Common myeloid progenitor, CD34-positive (primary cell): ENCODE measurements at regions not wholly inside any gene's neighbourhood (a gene's known extent, or its start where the extent isn't known, plus 50 kb on each side); places are given as distances from the start of the nearest gene placed in this dataset.

ENCODE experiments used
- CTCF ChIA-PET: fragments of 350-600 bp; sonication (Branson Sonifier 250); formaldehyde crosslinking; loops from one replicate; lab custom pipeline; 2021; ENCODE audit warnings: antibody characterized with exemption; lab: Charles Lee
- POLR2A ChIA-PET: fragments of 350-600 bp; sonication (Branson Sonifier 250); formaldehyde crosslinking; loops from one replicate; lab custom pipeline; 2021; ENCODE audit warnings: antibody characterized with exemption; lab: Charles Lee
- DNase-seq, 3 donors: peaks; one replicate each; pipeline versions ENCODE4 v3.0.0 to v3.0.0-alpha.2; 2013
- H3K27ac ChIP-seq, 2 experiments: 1 replicate in 1 of 2; 2 replicates in 1 of 2; pipeline ENCODE4 v1.7.0; 2013; ENCODE audit warnings: inconsistent platforms in 2 of 2, low read length in 2 of 2, mild to moderate bottlenecking in 2 of 2, low read depth in 1 of 2, moderate library complexity in 1 of 2; ENCODE audit not compliant: severe bottlenecking in 2 of 2, insufficient read depth in 1 of 2, poor library complexity in 1 of 2
- H3K27me3 ChIP-seq, 5 experiments: replicated peaks in 2 of 5; 1 replicate in 3 of 5; 2 replicates in 2 of 5; pipeline versions ENCODE4 v1.6.1 to v1.7.0; 2013; ENCODE audit warnings: low read length in 4 of 5, mild to moderate bottlenecking in 2 of 5, moderate library complexity in 2 of 5, inconsistent platforms in 1 of 5; ENCODE audit not compliant: insufficient read depth in 5 of 5, control insufficient read depth in 4 of 5
- H3K36me3 ChIP-seq, 4 experiments: 1 replicate in 2 of 4; 2 replicates in 2 of 4; pipeline versions ENCODE4 v1.6.1 to v1.7.0; 2013; ENCODE audit warnings: low read length in 3 of 4, control low read depth in 1 of 4, mild to moderate bottlenecking in 1 of 4; ENCODE audit not compliant: control insufficient read depth in 4 of 4, insufficient read depth in 4 of 4
- H3K4me1 ChIP-seq, 4 experiments: 1 replicate in 3 of 4; 2 replicates in 1 of 4; pipeline versions ENCODE4 v1.6.1 to v1.7.1; 2013; ENCODE audit warnings: low read length in 3 of 4, mild to moderate bottlenecking in 3 of 4, control low read depth in 1 of 4, inconsistent platforms in 1 of 4, moderate library complexity in 1 of 4; ENCODE audit not compliant: control insufficient read depth in 4 of 4, insufficient read depth in 4 of 4; ENCODE audit errors: control extremely low read depth in 1 of 4
- H3K4me3 ChIP-seq, 7 experiments: 1 replicate in 4 of 7; 2 replicates in 3 of 7; pipeline versions ENCODE4 v1.5.1 to v1.7.0; 2013; ENCODE audit warnings: mild to moderate bottlenecking in 7 of 7, low read length in 6 of 7, moderate library complexity in 6 of 7, inconsistent platforms in 2 of 7, low read depth in 2 of 7, control low read depth in 1 of 7; ENCODE audit not compliant: insufficient read depth in 4 of 7, control insufficient read depth in 1 of 7; ENCODE audit errors: extremely low read depth in 1 of 7
- H3K9me3 ChIP-seq, 5 experiments: 1 replicate in 4 of 5; 2 replicates in 1 of 5; pipeline versions ENCODE4 v1.6.1 to v1.7.1; 2013; ENCODE audit warnings: low read length in 4 of 5, mild to moderate bottlenecking in 2 of 5, inconsistent platforms in 1 of 5, low read depth in 1 of 5, moderate library complexity in 1 of 5; ENCODE audit not compliant: control insufficient read depth in 4 of 5, insufficient read depth in 2 of 5; ENCODE audit errors: control extremely low read depth in 1 of 5
- WGBS: methylation state at CpG from one replicate; pipeline ENCODE4 v1.1.5; 2013; ENCODE audit not compliant: insufficient coverage; 5-methylcytosine and 5-hydroxymethylcytosine counted together

DNA sequence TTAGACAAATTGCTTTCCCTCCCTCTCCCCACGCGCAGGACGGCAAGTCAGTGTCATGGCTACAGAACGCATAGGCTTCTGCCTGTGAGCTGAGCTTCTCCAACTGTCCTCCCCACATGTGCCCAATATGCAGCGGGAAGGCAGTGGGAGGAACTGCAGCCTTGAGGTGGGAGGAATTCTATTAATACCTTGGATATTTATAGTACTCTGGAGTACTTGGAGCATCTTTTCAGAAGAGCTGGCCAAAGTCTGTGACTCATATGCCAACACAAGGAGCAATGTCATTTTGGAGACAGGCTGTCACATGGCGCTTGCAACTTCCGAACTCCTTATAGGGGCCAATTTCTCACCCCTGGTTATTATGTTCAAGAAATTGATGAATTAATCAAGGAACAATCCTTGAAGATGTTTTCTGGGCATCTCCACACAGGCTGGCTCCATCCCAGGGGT is 245.0 kb upstream of the SERP2 start:
- Histone ChIP-seq H3K27ac (no peak overlapping the region), H3K9me3 (peaks cover 0 to 3% (median 0%) of the 10 kb centered on the region in 5 experiments), H3K36me3 (no peaks in the 10 kb centered on the region), H3K4me3 (no peak overlapping the region), H3K27me3 (no peaks in the 10 kb centered on the region), H3K4me1 (peaks cover 0 to 5% (median 0%) of the 10 kb centered on the region in 4 experiments)
- ChIA-PET CTCF (no interaction called here), POLR2A (no interaction called here)
- DNase-seq, result no peak
- WGBS, result 100% methylated on average over 2 of the region's 7 CpGs

DNA sequence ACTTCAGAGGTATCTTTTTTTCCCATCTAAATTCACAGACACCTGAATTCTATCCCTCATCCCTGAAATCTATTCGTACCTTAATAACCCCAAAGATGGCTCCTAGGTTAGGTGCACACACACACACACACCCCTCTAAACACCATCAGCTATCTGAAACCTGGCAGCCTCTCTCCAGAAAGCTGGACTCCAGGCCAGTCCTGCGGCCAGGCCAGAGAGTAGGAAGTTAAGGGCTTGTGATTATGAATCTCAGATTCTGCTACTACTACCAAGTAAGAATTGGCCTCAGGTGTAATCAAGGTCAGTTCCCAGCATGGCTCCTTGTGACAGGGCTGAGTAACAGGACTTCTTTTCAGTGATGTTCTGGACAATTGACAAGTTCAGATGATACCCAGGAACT is 244.2 kb upstream of the SERP2 start:
- Histone ChIP-seq H3K4me3 (no peak overlapping the region), H3K9me3 (no peaks in the 10 kb centered on the region), H3K36me3 (no peaks in the 10 kb centered on the region), H3K4me1 (peaks cover 0 to 5% (median 0%) of the 10 kb centered on the region in 4 experiments), H3K27ac (no peak overlapping the region), H3K27me3 (no peaks in the 10 kb centered on the region)
- POLR2A ChIA-PET, result no interaction called here
- 100% methylated on average over 1 of the region's 2 CpGs for WGBS
- CTCF ChIA-PET, result no interaction called here
- DNase-seq, result no peak

DNA sequence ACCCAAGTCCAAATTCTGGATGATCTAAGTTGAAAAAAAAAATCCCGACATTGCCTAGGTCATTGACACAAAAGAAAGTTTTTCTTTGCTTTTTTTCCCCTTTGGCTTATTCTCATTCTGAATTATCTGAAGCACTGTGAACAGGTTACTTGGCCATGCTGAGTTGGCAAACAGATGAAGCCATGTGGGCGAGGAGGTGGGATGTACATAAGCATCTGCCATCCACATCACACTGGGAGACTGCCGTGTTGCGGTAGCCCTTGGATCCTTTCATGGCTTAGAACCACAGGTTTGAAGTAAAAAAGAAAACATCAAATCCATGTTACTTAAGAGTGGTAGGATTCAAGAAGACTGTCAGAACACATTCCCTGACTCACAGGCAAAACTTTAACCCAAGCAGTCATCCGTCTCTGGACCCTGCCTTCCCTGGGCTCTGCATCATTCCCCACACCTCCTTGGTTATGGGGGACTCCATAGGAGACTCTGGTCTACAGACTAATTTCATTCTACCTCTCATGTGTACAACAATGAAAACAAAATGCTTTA is 242.5 kb upstream of the SERP2 start:
- Histone ChIP-seq H3K27me3 (no peaks in the 10 kb centered on the region), H3K9me3 (no peaks in the 10 kb centered on the region), H3K4me3 (no peak overlapping the region), H3K4me1 (peaks cover 0 to 5% (median 0%) of the 10 kb centered on the region in 4 experiments), H3K27ac (no peak overlapping the region), H3K36me3 (no peaks in the 10 kb centered on the region)
- ChIA-PET POLR2A (no interaction called here), CTCF (no interaction called here)
- WGBS, result 100% methylated on average over 5 of the region's 5 CpGs
- no peak for DNase-seq

DNA sequence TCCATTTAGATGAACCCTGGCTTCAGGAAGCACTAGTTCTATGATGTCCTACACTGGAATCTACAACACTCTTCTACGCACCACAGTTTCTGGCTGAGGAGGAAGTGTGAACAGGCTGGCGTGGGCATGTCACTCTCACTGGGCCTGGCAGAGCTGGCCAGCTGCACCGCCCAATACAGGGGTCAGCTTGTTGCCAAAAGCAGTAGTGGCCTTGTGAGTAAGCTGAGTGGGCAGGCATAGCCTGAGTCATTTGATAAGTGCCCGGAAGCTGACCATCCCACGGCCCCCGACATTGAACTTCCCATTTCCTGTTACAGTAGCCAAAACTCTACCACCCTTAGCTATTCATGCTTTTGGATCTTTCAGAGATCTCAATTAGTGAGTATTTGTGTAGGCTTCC is 240.9 kb upstream of the SERP2 start:
- H3K36me3 ChIP-seq, result no peaks in the 10 kb centered on the region
- ChIA-PET CTCF (no interaction called here), POLR2A (no interaction called here)
- no peaks in the 10 kb centered on the region for H3K27me3 ChIP-seq
- no peak for DNase-seq
- no peaks in the 10 kb centered on the region for H3K9me3 ChIP-seq
- 96% methylated on average over 4 of the region's 6 CpGs for WGBS
- H3K4me3 ChIP-seq, result no peak overlapping the region
- H3K4me1 ChIP-seq, result peaks cover 0 to 5% (median 0%) of the 10 kb centered on the region in 4 experiments
- H3K27ac ChIP-seq, result no peak overlapping the region

DNA sequence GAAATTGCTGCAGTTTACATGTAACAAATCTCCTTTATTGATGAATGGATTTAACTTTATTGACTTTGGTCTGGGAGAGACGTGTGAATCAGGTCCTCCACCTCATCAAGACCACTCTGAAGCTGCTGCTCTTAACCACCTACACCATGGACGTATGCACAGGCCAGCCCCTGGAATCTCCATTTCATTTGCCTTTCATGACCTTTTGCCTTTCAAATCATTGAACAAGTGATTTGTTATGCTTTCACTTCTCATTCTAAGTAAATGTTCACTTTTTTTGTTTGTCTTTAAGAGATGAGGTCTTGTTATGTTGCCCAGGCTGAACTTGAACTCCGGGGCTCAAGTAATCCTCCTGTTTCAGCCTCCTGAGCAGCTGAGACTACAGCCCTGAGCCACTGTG is 240.0 kb upstream of the SERP2 start:
- Histone ChIP-seq H3K36me3 (no peaks in the 10 kb centered on the region), H3K4me1 (peaks cover 0 to 5% (median 0%) of the 10 kb centered on the region in 4 experiments), H3K9me3 (no peaks in the 10 kb centered on the region), H3K27me3 (no peaks in the 10 kb centered on the region), H3K27ac (no peak overlapping the region), H3K4me3 (no peak overlapping the region)
- DNase-seq, result no peak
- ChIA-PET POLR2A (no interaction called here), CTCF (no interaction called here)
- WGBS, result 100% methylated on average over 2 of the region's 3 CpGs

DNA sequence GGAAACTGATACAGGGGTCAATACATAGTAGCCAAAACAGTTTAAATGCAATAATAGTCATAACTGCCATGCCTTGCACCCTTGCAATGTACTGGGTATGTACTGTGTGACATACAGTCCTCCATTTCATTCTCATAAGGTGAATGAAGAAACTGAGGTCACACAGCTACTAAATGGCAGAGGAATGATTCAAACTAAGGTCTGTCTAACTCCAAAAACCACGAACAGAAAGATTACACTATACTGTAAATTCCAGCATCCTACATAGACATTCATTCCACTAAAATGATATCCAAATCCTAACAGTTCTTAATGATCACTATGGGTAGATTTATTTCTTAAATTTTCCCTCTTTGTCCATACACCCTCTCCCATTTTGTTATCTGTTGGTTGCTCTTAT is 238.1 kb upstream of the SERP2 start:
- no peak for DNase-seq

DNA sequence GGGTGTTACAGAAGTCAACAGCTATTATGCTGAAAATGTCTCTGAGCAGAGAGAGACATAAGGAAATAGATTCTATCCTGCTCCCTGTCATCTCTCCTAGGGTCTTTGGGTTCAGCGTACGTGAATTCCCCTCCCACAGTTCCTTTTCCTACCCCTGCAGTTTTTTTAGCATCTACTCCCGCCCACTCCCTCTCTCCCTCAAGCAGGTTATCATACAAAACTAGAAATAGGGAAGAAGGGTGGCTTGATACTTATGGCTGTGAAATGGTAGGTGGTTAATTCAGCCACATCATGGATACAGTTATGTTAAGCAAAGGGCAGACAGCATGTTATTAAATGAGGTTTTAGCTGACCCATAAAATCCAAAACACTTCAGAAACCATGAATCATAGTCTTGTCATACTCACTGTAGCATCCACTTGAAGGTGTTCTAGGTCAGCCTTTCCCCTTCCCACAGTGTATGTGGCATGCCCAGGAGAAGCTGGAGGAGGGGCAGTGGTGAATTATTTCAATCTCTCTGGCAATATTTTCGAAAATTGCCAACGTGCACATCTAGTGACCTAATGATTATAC is 236.8 kb upstream of the SERP2 start:
- CTCF ChIA-PET, result no interaction called here

More for the DNA sequence above, 238.1 kb upstream of the SERP2 start:
- H3K27ac ChIP-seq, result no peak overlapping the region
- WGBS, result no CpG with 5 or more reads among the region's 1 CpG
- ChIA-PET CTCF (no interaction called here), POLR2A (no interaction called here)
- H3K27me3 ChIP-seq, result no peaks in the 10 kb centered on the region
- no peaks in the 10 kb centered on the region for H3K9me3 ChIP-seq
- no peak overlapping the region for H3K4me3 ChIP-seq
- peaks cover 0 to 5% (median 0%) of the 10 kb centered on the region in 4 experiments for H3K4me1 ChIP-seq
- no peaks in the 10 kb centered on the region for H3K36me3 ChIP-seq

More for the DNA sequence above, 236.8 kb upstream of the SERP2 start:
- Histone ChIP-seq H3K27me3 (no peaks in the 10 kb centered on the region), H3K27ac (no peak overlapping the region), H3K4me1 (peaks cover 0 to 13% (median 9%) of the 10 kb centered on the region in 4 experiments), H3K9me3 (no peaks in the 10 kb centered on the region), H3K4me3 (no peak overlapping the region), H3K36me3 (no peaks in the 10 kb centered on the region)
- DNase-seq, result no peak
- POLR2A ChIA-PET, result no interaction called here
- WGBS, result 30% methylated on average over 2 of the region's 5 CpGs
